ENCODE measurements at regions not wholly inside any gene's neighbourhood (a gene's known extent, or its start where the extent isn't known, plus 50 kb on each side); places are given as distances from the start of the nearest gene placed in this dataset.

GRCh38 chr20:19851861-19852260 is 93.8 kb downstream of the RIN2 start:
- no peaks in the 10 kb centered on the region for H3K27me3 ChIP-seq (ENCODE audit: control insufficient read depth, insufficient read depth, low read length)
- peaks cover 5% of the 10 kb centered on the region for H3K4me1 ChIP-seq (ENCODE audit: control insufficient read depth, extremely low read depth, insufficient read depth, low read length)
- no peak overlapping the region for H2AFZ ChIP-seq (ENCODE audit: low read length)
- peak in 1 of 2 donors; percentile 35 for DNase-seq (ENCODE audit: low read depth in 2 of 2)
- no peak overlapping the region for H3K4me3 ChIP-seq (replicated peaks in 1 of 4; ENCODE audit: control extremely low read depth in 1 of 4, insufficient read depth in 1 of 4, low read depth in 3 of 4, low read length in 4 of 4)
- H3K36me3 ChIP-seq (ENCODE audit: control insufficient read depth, insufficient read depth, low read length): no peaks in the 10 kb centered on the region
- no peak overlapping the region for H3K4me2 ChIP-seq (ENCODE audit: extremely low read depth, insufficient read depth, low read length)
- no peak for TF ChIP-seq CTCF (conservative IDR thresholded peaks at IDR 0.05 in 1 of 2, IDR thresholded peaks at IDR 0.05 in 1 of 2; ENCODE audit: low read depth in 1 of 2, low read length in 2 of 2)
- H3K79me2 ChIP-seq (ENCODE audit: control insufficient read depth, insufficient read depth, low read length): no peaks in the 10 kb centered on the region
- no peak overlapping the region for H3K27ac ChIP-seq (ENCODE audit: insufficient read depth, low read length)
- no peaks in the 10 kb centered on the region for H4K20me1 ChIP-seq (ENCODE audit: control insufficient read depth, extremely low read depth, insufficient read depth, low read length)
- H3K9ac ChIP-seq (ENCODE audit: insufficient read depth, low read length): no peak overlapping the region
- no peaks in the 10 kb centered on the region for H3K9me3 ChIP-seq (ENCODE audit: control insufficient read depth, insufficient read depth, low read depth, low read length)

GRCh38 chr20:19855416-19855815 is 97.4 kb downstream of the RIN2 start:
- H3K27me3 ChIP-seq (ENCODE audit: control insufficient read depth, insufficient read depth, low read length): no peaks in the 10 kb centered on the region
- H2AFZ ChIP-seq (ENCODE audit: low read length): no peak overlapping the region

GRCh38 chr20:19858466-19859371 is 100.7 kb downstream of the RIN2 start:
- no peaks in the 10 kb centered on the region for H4K20me1 ChIP-seq (ENCODE audit: control insufficient read depth, extremely low read depth, insufficient read depth, low read length)
- no peaks in the 10 kb centered on the region for H3K36me3 ChIP-seq (ENCODE audit: control insufficient read depth, insufficient read depth, low read length)
- DNase-seq (ENCODE audit: low read depth in 2 of 2): peak in 1 of 2 donors; percentile 62
- no peak overlapping the region for H3K4me2 ChIP-seq (ENCODE audit: extremely low read depth, insufficient read depth, low read length)
- H2AFZ ChIP-seq (ENCODE audit: low read length): no peak overlapping the region
- H3K9ac ChIP-seq (ENCODE audit: insufficient read depth, low read length): no peak overlapping the region
- H3K4me3 ChIP-seq (replicated peaks in 1 of 4; ENCODE audit: control extremely low read depth in 1 of 4, insufficient read depth in 1 of 4, low read depth in 3 of 4, low read length in 4 of 4): no peak overlapping the region
- no peaks in the 10 kb centered on the region for H3K9me3 ChIP-seq (ENCODE audit: control insufficient read depth, insufficient read depth, low read depth, low read length)
- no peaks in the 10 kb centered on the region for H3K27me3 ChIP-seq (ENCODE audit: control insufficient read depth, insufficient read depth, low read length)
- no peaks in the 10 kb centered on the region for H3K79me2 ChIP-seq (ENCODE audit: control insufficient read depth, insufficient read depth, low read length)
- no peaks in the 10 kb centered on the region for H3K4me1 ChIP-seq (ENCODE audit: control insufficient read depth, extremely low read depth, insufficient read depth, low read length)
- TF ChIP-seq CTCF (conservative IDR thresholded peaks at IDR 0.05 in 1 of 2, IDR thresholded peaks at IDR 0.05 in 1 of 2; ENCODE audit: low read depth in 1 of 2, low read length in 2 of 2) (no peak), EZH2 (IDR thresholded peaks at IDR 0.05; ENCODE audit: low read length, missing control alignments) (no peak)
- no peak overlapping the region for H3K27ac ChIP-seq (ENCODE audit: insufficient read depth, low read length)

More at GRCh38 chr20:19855416-19855815, 97.4 kb downstream of the RIN2 start:
- H3K9me3 ChIP-seq (ENCODE audit: control insufficient read depth, insufficient read depth, low read depth, low read length): no peaks in the 10 kb centered on the region
- H3K79me2 ChIP-seq (ENCODE audit: control insufficient read depth, insufficient read depth, low read length): no peaks in the 10 kb centered on the region
- no peak overlapping the region for H3K9ac ChIP-seq (ENCODE audit: insufficient read depth, low read length)
- no peaks in the 10 kb centered on the region for H4K20me1 ChIP-seq (ENCODE audit: control insufficient read depth, extremely low read depth, insufficient read depth, low read length)
- H3K36me3 ChIP-seq (ENCODE audit: control insufficient read depth, insufficient read depth, low read length): no peaks in the 10 kb centered on the region
- peaks cover under 1% of the 10 kb centered on the region for H3K4me1 ChIP-seq (ENCODE audit: control insufficient read depth, extremely low read depth, insufficient read depth, low read length)
- TF ChIP-seq CTCF (conservative IDR thresholded peaks at IDR 0.05 in 1 of 2, IDR thresholded peaks at IDR 0.05 in 1 of 2; ENCODE audit: low read depth in 1 of 2, low read length in 2 of 2) (no peak), EZH2 (IDR thresholded peaks at IDR 0.05; ENCODE audit: low read length, missing control alignments) (no peak)
- no peak for DNase-seq (ENCODE audit: low read depth in 2 of 2)
- no peak overlapping the region for H3K4me2 ChIP-seq (ENCODE audit: extremely low read depth, insufficient read depth, low read length)
- H3K27ac ChIP-seq (ENCODE audit: insufficient read depth, low read length): no peak overlapping the region
- H3K4me3 ChIP-seq (replicated peaks in 1 of 4; ENCODE audit: control extremely low read depth in 1 of 4, insufficient read depth in 1 of 4, low read depth in 3 of 4, low read length in 4 of 4): no peak overlapping the region
